HEK293T (cell line): ENCODE measurements at regions not wholly inside any gene's neighbourhood (a gene's known extent, or its start where the extent isn't known, plus 50 kb on each side); places are given as distances from the start of the nearest gene placed in this dataset.

ENCODE experiments used
- CTCF ChIA-PET: fragments of 350-600 bp; formaldehyde crosslinking; extraction: SDS; loops from one replicate; lab custom pipeline; 2021; ENCODE audit warnings: antibody characterized with exemption, inconsistent platforms; lab: Yijun Ruan, JAX
- POLR2A ChIA-PET: fragments of 350-600 bp; formaldehyde crosslinking; extraction: SDS; loops from one replicate; lab custom pipeline; 2020; ENCODE audit warnings: antibody characterized with exemption, inconsistent platforms; lab: Yijun Ruan, JAX
- DNase-seq: peaks from one replicate; pipeline ENCODE4 v3.0.0; 2012; ENCODE audit warnings: mixed read lengths; ENCODE audit errors: extremely low spot score
- ARNT ChIP-seq: fragments of 450-650 bp; IDR thresholded peaks from 2 replicates; pipeline ENCODE4 v1.6.1; 2017; ENCODE audit warnings: mild to moderate bottlenecking
- BHLHE40 ChIP-seq: fragments of 450-650 bp; IDR thresholded peaks from 2 replicates; pipeline ENCODE4 v1.6.1; 2016; ENCODE audit warnings: mild to moderate bottlenecking, moderate library complexity, borderline replicate concordance
- CTBP1 ChIP-seq: fragments of 450-650 bp; IDR thresholded peaks from 2 replicates; pipeline ENCODE4 v1.6.1; 2016; ENCODE audit warnings: borderline replicate concordance
- ELF4 ChIP-seq: fragments of 450-650 bp; IDR thresholded peaks from 2 replicates; pipeline ENCODE4 v1.6.1; 2017; ENCODE audit warnings: antibody characterized with exemption
- FOXA1 ChIP-seq: fragments of 450-650 bp; IDR thresholded peaks from 2 replicates; pipeline ENCODE4 v1.6.1; 2016; ENCODE audit warnings: mild to moderate bottlenecking
- FOXK2 ChIP-seq: fragments of 450-650 bp; IDR thresholded peaks from 2 replicates; pipeline ENCODE4 v1.6.1; 2016; ENCODE audit warnings: mild to moderate bottlenecking
- FOXM1 ChIP-seq: fragments of 450-650 bp; IDR thresholded peaks from 2 replicates; pipeline ENCODE4 v1.6.1; 2017; ENCODE audit warnings: mild to moderate bottlenecking, borderline replicate concordance
- HDGF ChIP-seq: fragments of 450-650 bp; IDR thresholded peaks from 2 replicates; pipeline ENCODE4 v1.6.1; 2017; ENCODE audit warnings: antibody characterized with exemption, borderline replicate concordance
- L3MBTL2 ChIP-seq: fragments of 450-650 bp; conservative IDR thresholded peaks from 2 replicates; pipeline ENCODE4 v1.6.1; 2016; ENCODE audit warnings: mild to moderate bottlenecking
- LEF1 ChIP-seq: fragments of 450-650 bp; IDR thresholded peaks from 2 replicates; pipeline ENCODE4 v1.6.1; 2017; ENCODE audit warnings: mild to moderate bottlenecking, borderline replicate concordance
- NFRKB ChIP-seq: fragments of 450-650 bp; IDR thresholded peaks from 2 replicates; pipeline ENCODE4 v1.6.1; 2016; ENCODE audit warnings: mild to moderate bottlenecking, moderate library complexity
- PKNOX1 ChIP-seq: fragments of 450-650 bp; IDR thresholded peaks from 2 replicates; pipeline ENCODE4 v1.6.1; 2016
- SP1 ChIP-seq: fragments of 450-650 bp; IDR thresholded peaks from 2 replicates; pipeline ENCODE4 v1.6.1; 2017
- SUZ12 ChIP-seq: fragments of 450-650 bp; IDR thresholded peaks from 2 replicates; pipeline ENCODE4 v1.6.1; 2016; ENCODE audit warnings: mild to moderate bottlenecking
- TARDBP ChIP-seq: fragments of 450-650 bp; IDR thresholded peaks from 2 replicates; pipeline ENCODE4 v1.6.1; 2016
- ZNF384 ChIP-seq: fragments of 450-650 bp; IDR thresholded peaks from 2 replicates; pipeline ENCODE4 v1.6.1; 2016

DNA sequence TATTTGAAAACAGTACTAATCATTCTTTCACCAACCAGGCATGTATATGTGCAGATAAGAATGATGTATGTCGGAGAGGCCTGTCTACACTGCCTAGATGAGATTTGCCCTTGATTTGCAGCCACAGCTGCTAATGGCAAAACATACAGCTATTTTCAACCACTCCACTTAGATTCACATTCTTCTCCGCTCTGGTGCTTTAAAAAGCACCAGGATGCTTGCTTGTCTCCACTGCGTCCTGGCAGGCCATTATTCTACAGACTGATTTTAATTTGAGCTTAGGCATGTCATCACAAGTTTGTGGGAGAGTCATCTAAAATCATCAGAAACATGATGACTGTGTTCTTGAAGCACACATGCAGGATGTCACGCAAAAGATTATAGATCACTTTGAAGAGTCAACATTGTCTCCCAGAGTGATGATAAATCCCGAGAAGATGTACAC lies 119.0 kb upstream of the NRIP1 start:
- TF ChIP-seq TARDBP, result no peak
- TF ChIP-seq ELF4, result no peak
- TF ChIP-seq SUZ12, result no peak
- no peak for TF ChIP-seq PKNOX1
- no peak for TF ChIP-seq FOXA1
- TF ChIP-seq ARNT, result no peak
- TF ChIP-seq HDGF, result no peak
- TF ChIP-seq NFRKB, result no peak
- CTCF ChIA-PET, result no interaction called here
- DNase-seq, result no peak
- POLR2A ChIA-PET, result no interaction called here

DNA sequence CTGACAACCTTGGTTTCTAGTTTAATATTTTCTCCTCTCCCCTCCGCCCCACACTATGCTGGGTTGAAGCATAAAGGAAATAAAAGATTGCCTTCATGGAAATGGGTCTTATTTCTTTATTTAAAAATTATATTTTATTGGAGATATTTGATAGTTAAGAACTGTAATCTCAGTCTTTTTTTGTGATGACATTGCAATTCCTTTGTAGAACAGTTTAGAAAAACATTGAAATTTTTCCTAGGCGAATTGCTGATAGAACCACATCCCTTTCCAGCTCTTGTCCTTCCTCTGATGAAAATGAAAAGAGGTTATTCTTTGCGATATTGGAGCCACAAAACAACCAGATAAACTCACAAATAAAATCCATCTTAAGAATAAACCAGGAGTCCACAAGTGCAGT lies 125.6 kb upstream of the NRIP1 start:
- no peak for DNase-seq
- POLR2A ChIA-PET, result no interaction called here
- TF ChIP-seq TARDBP, result no peak
- no peak for TF ChIP-seq ZNF384
- no peak for TF ChIP-seq ARNT
- TF ChIP-seq L3MBTL2, result no peak
- TF ChIP-seq FOXM1, result no peak
- CTCF ChIA-PET, result no interaction called here

DNA sequence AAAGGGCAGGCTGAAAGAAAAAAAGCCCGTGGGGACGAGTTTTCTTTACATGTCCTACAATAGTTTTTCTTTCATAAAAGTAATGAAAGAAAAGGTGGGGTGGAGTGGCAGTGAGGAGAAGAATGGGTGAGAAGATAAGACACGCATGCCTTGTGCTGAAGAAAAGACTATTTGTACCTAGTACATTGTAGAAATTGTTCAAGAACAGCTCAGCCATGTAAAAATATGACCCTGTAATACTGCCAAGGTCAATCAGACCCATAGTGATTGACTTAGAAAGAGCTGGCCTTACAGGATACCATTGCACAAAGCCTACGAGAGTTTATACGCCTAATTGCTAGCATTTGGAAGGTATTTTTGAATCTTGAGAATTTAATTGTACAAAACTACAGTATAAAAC lies 126.0 kb upstream of the NRIP1 start:
- POLR2A ChIA-PET, result no interaction called here
- no peak for DNase-seq
- TF ChIP-seq SUZ12, result no peak
- TF ChIP-seq PKNOX1, result no peak
- TF ChIP-seq FOXK2, result no peak
- no peak for TF ChIP-seq FOXA1
- no peak for TF ChIP-seq FOXM1
- TF ChIP-seq ARNT, result no peak
- TF ChIP-seq NFRKB, result no peak
- TF ChIP-seq CTBP1, result no peak
- no peak for TF ChIP-seq BHLHE40
- no peak for TF ChIP-seq SP1
- no peak for TF ChIP-seq HDGF
- no peak for TF ChIP-seq ELF4
- TF ChIP-seq ZNF384, result no peak
- no peak for TF ChIP-seq TARDBP
- TF ChIP-seq L3MBTL2, result no peak
- TF ChIP-seq LEF1, result no peak
- CTCF ChIA-PET, result no interaction called here

- POLR2A ChIA-PET, result no interaction called here
- TF ChIP-seq ELF4 (no peak), ZNF384 (no peak), FOXA1 (no peak)
Measured at GRCh38 chr21:15191342-15191741, 126.5 kb upstream of the NRIP1 start.

GRCh38 chr21:15192243-15192642 lies 127.4 kb upstream of the NRIP1 start:
- no peak for DNase-seq
- no peak for TF ChIP-seq FOXA1
- TF ChIP-seq TARDBP, result no peak
- no peak; the same call in 1 of the 2 replicates for TF ChIP-seq PKNOX1
- TF ChIP-seq SUZ12, result no peak
- no peak for TF ChIP-seq CTBP1
- no peak for TF ChIP-seq LEF1
- TF ChIP-seq FOXM1, result no peak
- ChIA-PET CTCF (no interaction called here), POLR2A (no interaction called here)

More at GRCh38 chr21:15191342-15191741, 126.5 kb upstream of the NRIP1 start:
- CTCF ChIA-PET, result no interaction called here
- DNase-seq, result no peak

- TF ChIP-seq NFRKB, result no peak
- TF ChIP-seq CTBP1, result no peak
- TF ChIP-seq SP1, result no peak
- no peak for TF ChIP-seq FOXA1
- TF ChIP-seq ARNT, result no peak
- no peak for TF ChIP-seq TARDBP
- no peak for TF ChIP-seq SUZ12
- TF ChIP-seq BHLHE40, result no peak
- no peak for TF ChIP-seq LEF1
- TF ChIP-seq ZNF384, result no peak
- no peak for TF ChIP-seq HDGF
- no peak for TF ChIP-seq L3MBTL2
- no peak for TF ChIP-seq FOXK2
- TF ChIP-seq FOXM1, result no peak
- no peak for TF ChIP-seq ELF4
- no peak for TF ChIP-seq PKNOX1
- POLR2A ChIA-PET, result no interaction called here
- CTCF ChIA-PET, result no interaction called here
- DNase-seq, result no peak
Measured at GRCh38 chr21:15193937-15194336, 129.1 kb upstream of the NRIP1 start.

DNA sequence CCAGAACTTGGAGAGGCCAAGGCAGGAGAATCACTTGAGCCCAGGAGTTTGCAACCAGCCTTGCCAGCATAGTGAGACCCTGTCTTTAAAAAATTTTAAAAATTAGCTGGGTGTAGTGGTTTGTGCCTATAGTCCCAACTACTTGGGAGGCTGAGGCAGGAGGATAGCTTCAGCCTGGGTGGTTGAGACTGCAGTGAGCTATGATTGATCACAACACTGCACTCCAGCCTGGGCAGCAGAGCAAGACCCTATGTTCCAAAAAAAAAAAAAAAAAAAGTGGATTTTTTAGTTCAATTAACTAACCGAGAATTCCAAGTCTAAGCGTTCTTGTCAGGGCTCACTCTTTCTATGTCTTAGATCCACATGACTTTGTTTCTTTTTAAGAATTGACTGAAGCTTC lies 130.3 kb upstream of the NRIP1 start:
- TF ChIP-seq FOXK2, result no peak
- no peak for TF ChIP-seq BHLHE40
- TF ChIP-seq L3MBTL2, result no peak
- no peak for TF ChIP-seq SP1
- TF ChIP-seq PKNOX1, result no peak
- TF ChIP-seq NFRKB, result no peak
- ChIA-PET CTCF (no interaction called here), POLR2A (no interaction called here)

More for the DNA sequence above, 130.3 kb upstream of the NRIP1 start:
- DNase-seq, result no peak
